K562 (cell line): ENCODE measurements at regions not wholly inside any gene's neighbourhood (a gene's known extent, or its start where the extent isn't known, plus 50 kb on each side); places are given as distances from the start of the nearest gene placed in this dataset.

ENCODE experiments used
- ATAC-seq: fragments of 200-7000 bp; cut with Tn5 transposase; 3 replicates; pipeline ENCODE4 v1.9.1; 2020; ENCODE audit warnings: moderate library complexity
- BruUV-seq: library from RNA; stranded (reverse); fragments of 400-500 nt; replicated peaks from 2 replicates; lab custom pipeline; 2021; lab: Mats Ljungman, UMichigan
- CTCF ChIA-PET: fragments of 300-600 bp; formaldehyde crosslinking; extraction: SDS; loops from one replicate; lab custom pipeline; 2021; ENCODE audit warnings: low intra/inter-chr PET ratio; lab: Yijun Ruan, JAX
- POLR2A ChIA-PET: fragments of 300-600, 350-650 bp; sonication (Branson Sonifier 250); formaldehyde crosslinking; extraction: SDS; loops from one replicate; lab custom pipeline; 2021; ENCODE audit warnings: antibody characterized with exemption, inconsistent platforms; lab: Yijun Ruan, JAX
- DNase-seq, 4 experiments: peaks; one replicate each; pipeline versions ENCODE4 v3.0.0 to v3.0.0-alpha.2; 2011 to 2018; ENCODE audit warnings: low spot score in 3 of 4, mixed read lengths in 3 of 4; ENCODE audit errors: extremely low read depth in 1 of 4
- FAIRE-seq: peaks from 2 replicates; lab custom pipeline; 2011; peaks lifted over from hg19 to GRCh38; lab: Jason Lieb, UNC
- H2AFZ ChIP-seq: 2 replicates; pipeline ENCODE4 v1.6.0; 2011; ENCODE audit warnings: low read depth, low read length, control low read depth, inconsistent platforms
- H3K27ac ChIP-seq: fragments of 200-600 bp; 3 replicates; pipeline ENCODE4 v1.8.0; 2011; ENCODE audit warnings: low read depth, mild to moderate bottlenecking, control low read depth, inconsistent platforms, low read length, moderate library complexity, mixed read lengths; ENCODE audit errors: extremely low read depth
- H3K27me3 ChIP-seq, 2 experiments: fragments of 300-600 bp in 1 of 2; 2 replicates in 1 of 2; 3 replicates in 1 of 2; pipeline versions ENCODE4 v1.6.0 to v1.8.0; 2011; ENCODE audit warnings: inconsistent platforms in 2 of 2, low read length in 2 of 2, mild to moderate bottlenecking in 1 of 2, mixed read lengths in 1 of 2, moderate library complexity in 1 of 2; ENCODE audit not compliant: control insufficient read depth in 2 of 2, insufficient read depth in 2 of 2
- H3K36me3 ChIP-seq: fragments of 300-600 bp; 3 replicates; pipeline ENCODE4 v1.8.0; 2011; ENCODE audit warnings: mild to moderate bottlenecking, low read length, inconsistent platforms; ENCODE audit not compliant: control insufficient read depth, insufficient read depth
- H3K4me1 ChIP-seq, 2 experiments: fragments of 200-600 bp in 1 of 2; replicated peaks in 1 of 2; 2 replicates in 1 of 2; 3 replicates in 1 of 2; pipeline versions ENCODE4 v1.5.1 to v1.8.0; 2011; ENCODE audit warnings: inconsistent platforms in 2 of 2, low read length in 2 of 2, mild to moderate bottlenecking in 1 of 2, mixed read lengths in 1 of 2, moderate library complexity in 1 of 2; ENCODE audit not compliant: control insufficient read depth in 2 of 2, insufficient read depth in 2 of 2
- H3K4me2 ChIP-seq: 2 replicates; pipeline ENCODE4 v1.6.1; 2011; ENCODE audit warnings: low read length, control low read depth, inconsistent platforms, mixed read lengths; ENCODE audit not compliant: insufficient read depth
- H3K4me3 ChIP-seq: fragments of 200-600 bp; sonication (generic), shearing (Covaris generic); 2 replicates; pipeline ENCODE4 v1.5.1; 2016; ENCODE audit warnings: control low read depth, inconsistent platforms
- H3K79me2 ChIP-seq: fragments of 200-600 bp; 3 replicates; pipeline ENCODE4 v1.8.0; 2011; ENCODE audit warnings: low read length, inconsistent platforms; ENCODE audit not compliant: control insufficient read depth, insufficient read depth
- H3K9ac ChIP-seq, 2 experiments: 2 replicates each; pipeline versions ENCODE4 v1.6.0 to v1.6.1; 2011; ENCODE audit warnings: low read depth in 2 of 2, low read length in 2 of 2, control low read depth in 1 of 2, inconsistent platforms in 1 of 2, mild to moderate bottlenecking in 1 of 2, mixed read lengths in 1 of 2; ENCODE audit not compliant: insufficient read depth in 1 of 2
- H3K9me1 ChIP-seq: one replicate; pipeline ENCODE4 v1.6.0; 2011; ENCODE audit warnings: inconsistent platforms, mild to moderate bottlenecking, low read length, moderate library complexity; ENCODE audit not compliant: control insufficient read depth, insufficient read depth
- H3K9me3 ChIP-seq: replicated peaks from 2 replicates; pipeline ENCODE4 v1.5.1; 2011; ENCODE audit warnings: low read depth, low read length, inconsistent platforms; ENCODE audit not compliant: control insufficient read depth, insufficient read depth
- H4K20me1 ChIP-seq: replicated peaks from 2 replicates; pipeline ENCODE4 v1.6.1; 2011; ENCODE audit warnings: low read length, inconsistent platforms, mixed read lengths; ENCODE audit not compliant: control insufficient read depth, insufficient read depth
- CREB5 ChIP-seq: fragments of 250-450 bp; sonication (Bioruptor Pico); IDR thresholded peaks from 2 replicates; pipeline ENCODE4 v1.5.0; 2020; ENCODE audit warnings: mild to moderate bottlenecking
- E2F1 ChIP-seq: sonication (generic); formaldehyde crosslinking; IDR thresholded peaks from 2 replicates; pipeline ENCODE4 v1.8.1; 2023; ENCODE audit warnings: mild to moderate bottlenecking, missing genetic modification reagents, moderate library complexity
- ELK3 ChIP-seq: fragments of 450-650 bp; formaldehyde crosslinking; IDR thresholded peaks from 2 replicates; pipeline ENCODE4 v1.4.0; 2020; ENCODE audit warnings: mild to moderate bottlenecking
- KLF10 ChIP-seq: fragments of 250-450 bp; sonication (Bioruptor Pico); IDR thresholded peaks from 2 replicates; pipeline ENCODE4 v1.6.1; 2021; ENCODE audit warnings: matching md5 sums
- NR2F6 ChIP-seq: fragments of 450-650 bp; formaldehyde crosslinking; IDR thresholded peaks from 2 replicates; pipeline ENCODE4 v1.4.0; 2020; ENCODE audit warnings: mild to moderate bottlenecking
- ZBTB26 ChIP-seq: fragments of 450-650 bp; formaldehyde crosslinking; IDR thresholded peaks from 2 replicates; pipeline ENCODE4 v1.4.0; 2022; ENCODE audit warnings: missing genetic modification characterization
- ZNF217 ChIP-seq: sonication (generic); formaldehyde crosslinking; IDR thresholded peaks from 2 replicates; pipeline ENCODE4 v1.8.0; 2022; ENCODE audit warnings: mild to moderate bottlenecking, missing genetic modification reagents
- ZNF311 ChIP-seq: fragments of 250-450 bp; sonication (Bioruptor Pico); IDR thresholded peaks from 2 replicates; pipeline ENCODE4 v1.4.0; 2020; ENCODE audit warnings: mild to moderate bottlenecking, moderate library complexity
- ZNF41 ChIP-seq: fragments of 250-450 bp; sonication (Bioruptor Pico); conservative IDR thresholded peaks from 2 replicates; pipeline ENCODE4 v1.4.0; 2020; ENCODE audit warnings: mild to moderate bottlenecking
- ZNF76 ChIP-seq: fragments of 250-450 bp; sonication (Bioruptor Pico); IDR thresholded peaks from 2 replicates; pipeline ENCODE4 v1.4.0; 2020; ENCODE audit warnings: mild to moderate bottlenecking, moderate library complexity, borderline replicate concordance
- WGBS: fragments of 100-300 bp; shearing (Covaris generic); methylation state at CpG from one replicate; pipeline ENCODE4 v1.1.6; 2016; ENCODE audit warnings: low coverage, mixed read lengths; ENCODE audit not compliant: insufficient coverage; ENCODE audit errors: missing lambda C conversion rate; 5-methylcytosine and 5-hydroxymethylcytosine counted together
- in situ Hi-C: fragments of 300-500 bp; cut with MboI; formaldehyde crosslinking; loops from 4 replicates; pipeline ENCODE4 v1.15.0; 2018; ENCODE audit warnings: inconsistent platforms, mixed read lengths
- intact Hi-C: fragments of 100-400 bp; cut with micrococcal nuclease; formaldehyde crosslinking; loops from 2 replicates; pipeline ENCODE4 v1.14.2; 2022

- FAIRE-seq (no peak), DNase-seq (peak in 1 of 4 experiments; percentile 15), ATAC-seq (peak; percentile 64)
- H3K27ac ChIP-seq = no peak overlapping the region
- no peaks in the 10 kb centered on the region for H3K79me2 ChIP-seq
- H3K27me3 ChIP-seq = peaks cover 15 to 30% of the 10 kb centered on the region in 2 experiments; a peak in 4 of 5 replicates
- in situ Hi-C loops (no loop called here), intact Hi-C loops (no loop called here)
- ChIA-PET POLR2A (interaction anchor here (1.2 to 3.3 kb wide), 2 partner anchors 10 to 12 kb away, joined by 4 to 11 read pairs; no protein-coding TSS in a partner anchor), CTCF (no interaction called here)
- H3K9me3 ChIP-seq = no peaks in the 10 kb centered on the region
- H3K9ac ChIP-seq = no peak overlapping the region
- TF ChIP-seq E2F1 (no peak), NR2F6 (CRISPR knock-in tag) (no peak), ZBTB26 (CRISPR knock-in tag) (no peak), ZNF41 (CRISPR knock-in tag) (no peak), ZNF76 (CRISPR knock-in tag) (no peak), ZNF217 (no peak), ELK3 (CRISPR knock-in tag) (no peak), CREB5 (CRISPR knock-in tag) (no peak), KLF10 (no peak), ZNF311 (CRISPR knock-in tag) (no peak)
- no peak overlapping the region for H2AFZ ChIP-seq
- no peak overlapping the region for H3K4me3 ChIP-seq
- no peaks in the 10 kb centered on the region for H4K20me1 ChIP-seq
- WGBS = 16% methylated on average over 6 of the region's 7 CpGs
- no peaks in the 10 kb centered on the region for H3K9me1 ChIP-seq
- H3K4me1 ChIP-seq = no peaks in the 10 kb centered on the region
- H3K4me2 ChIP-seq = no peak overlapping the region
- BruUV-seq = no TSS peak
- H3K36me3 ChIP-seq = no peaks in the 10 kb centered on the region
Measured at GRCh38 chr12:64558754-64559153, 51.5 kb upstream of the RASSF3 start.
